D721Med (cell line): ENCODE measurements at regions not wholly inside any gene's neighbourhood (a gene's known extent, or its start where the extent isn't known, plus 50 kb on each side); places are given as distances from the start of the nearest gene placed in this dataset.

Source experiments
- DNase-seq: peaks from one replicate; pipeline ENCODE4 v3.0.0; 2011; ENCODE audit warnings: low spot score; ENCODE audit not compliant: insufficient read length
- FAIRE-seq: peaks from 2 replicates; lab custom pipeline; 2011; peaks lifted over from hg19 to GRCh38; lab: Jason Lieb, UNC
- CTCF ChIP-seq: IDR thresholded peaks from 2 replicates; pipeline ENCODE4 v1.5.1; 2012; ENCODE audit warnings: mild to moderate bottlenecking, control low read depth; ENCODE audit not compliant: insufficient read depth; ENCODE audit errors: missing control alignments

GRCh38 chr2:23209059-23209458 lies 175.9 kb upstream of the KLHL29 start:
- DNase-seq (no peak), FAIRE-seq (no peak)
- no peak for TF ChIP-seq CTCF

GRCh38 chr2:23211987-23212583 lies 172.9 kb upstream of the KLHL29 start:
- DNase-seq (no peak), FAIRE-seq (no peak)
- no peak for TF ChIP-seq CTCF

- DNase-seq (no peak), FAIRE-seq (no peak)
- TF ChIP-seq CTCF: no peak
Observed at GRCh38 chr2:23213196-23213595, 171.8 kb upstream of the KLHL29 start.

DNA sequence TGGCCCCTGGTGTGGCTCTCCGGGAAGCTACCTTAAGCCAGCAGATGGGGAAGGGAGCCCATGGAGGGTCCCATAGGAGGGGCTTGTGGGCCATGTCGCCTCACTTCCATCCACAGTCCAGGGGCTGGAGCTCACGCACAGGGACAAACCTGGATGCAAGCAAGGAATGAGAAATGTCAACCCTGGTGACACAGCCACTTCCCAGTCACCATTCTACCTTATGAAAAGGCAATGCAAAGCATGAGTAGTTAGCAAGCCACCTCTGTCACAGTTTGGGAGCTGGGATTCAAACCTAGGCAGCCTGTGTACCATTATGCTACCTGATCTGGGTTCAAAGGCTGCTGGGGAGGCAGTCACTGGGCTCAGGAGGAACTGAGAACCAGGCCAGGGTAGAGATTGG lies 170.0 kb upstream of the KLHL29 start:
- DNase-seq: no peak
- TF ChIP-seq CTCF: no peak
- FAIRE-seq: no peak

- DNase-seq: no peak
- FAIRE-seq: no peak
- TF ChIP-seq CTCF: no peak
Observed at GRCh38 chr2:23219666-23220065, 165.3 kb upstream of the KLHL29 start.

DNA sequence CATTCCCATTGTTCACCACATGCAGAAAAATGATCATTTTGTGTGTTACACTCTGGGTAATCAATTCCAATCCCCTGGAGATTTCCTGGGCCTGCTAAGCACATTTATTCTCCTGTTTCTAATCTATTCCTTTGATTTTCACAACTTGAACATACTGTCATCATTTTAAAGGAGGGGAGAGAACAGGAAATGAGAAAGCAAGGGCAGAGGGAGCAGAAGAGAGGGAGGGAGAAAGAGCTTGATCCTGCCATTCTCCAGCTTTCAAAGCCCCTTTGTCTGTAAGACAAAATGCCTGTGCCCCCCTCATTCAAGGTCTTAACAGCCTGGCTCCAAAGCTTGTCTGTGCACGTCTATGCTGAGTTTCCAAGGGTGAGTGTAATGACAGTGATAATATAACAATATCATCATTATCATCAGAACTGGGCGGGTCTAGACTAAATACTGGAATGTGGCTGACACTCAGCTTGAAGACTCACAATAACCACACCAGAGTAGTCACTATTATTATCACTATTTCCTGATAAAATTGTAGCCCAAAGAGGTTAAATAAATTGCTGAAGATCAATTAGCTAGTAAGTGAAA lies 164.4 kb upstream of the KLHL29 start:
- FAIRE-seq: no peak
- no peak for DNase-seq
- no peak for TF ChIP-seq CTCF

- no peak for TF ChIP-seq CTCF
- DNase-seq (no peak), FAIRE-seq (no peak)
Observed at GRCh38 chr2:23221236-23221635, 163.7 kb upstream of the KLHL29 start.
